ENCODE measurements at regions not wholly inside any gene's neighbourhood (a gene's known extent, or its start where the extent isn't known, plus 50 kb on each side); places are given as distances from the start of the nearest gene placed in this dataset.
A peak's percentile ranks its signal among the peaks of the same experiment; 100 is the strongest.

GRCh38 chr10:44818041-44818649 lies 93.0 kb upstream of the TMEM72 start:
- peaks cover 24% of the 10 kb centered on the region for H3K27me3 ChIP-seq (ENCODE audit: control insufficient read depth, insufficient read depth, low read length)
- H3K4me3 ChIP-seq (ENCODE audit: low read length), result no peak overlapping the region
- H3K9ac ChIP-seq (ENCODE audit: low read depth, low read length), result no peak overlapping the region
- no peaks in the 10 kb centered on the region for H3K9me3 ChIP-seq (replicated peaks; ENCODE audit: low read length)
- no peak overlapping the region for H3K4me2 ChIP-seq (ENCODE audit: low read length)
- no peaks in the 10 kb centered on the region for H3K36me3 ChIP-seq (ENCODE audit: insufficient read depth, low read length)
- H3K4me1 ChIP-seq (ENCODE audit: control insufficient read depth, insufficient read depth, low read length), result no peaks in the 10 kb centered on the region

- Histone ChIP-seq H3K9me3 (replicated peaks; ENCODE audit: low read length) (no peaks in the 10 kb centered on the region), H3K4me2 (ENCODE audit: low read length) (no peak overlapping the region), H3K36me3 (ENCODE audit: insufficient read depth, low read length) (no peaks in the 10 kb centered on the region), H3K4me3 (ENCODE audit: low read length) (no peak overlapping the region), H3K9ac (ENCODE audit: low read depth, low read length) (no peak overlapping the region), H3K27me3 (ENCODE audit: control insufficient read depth, insufficient read depth, low read length) (peaks cover 22% of the 10 kb centered on the region), H3K4me1 (ENCODE audit: control insufficient read depth, insufficient read depth, low read length) (no peaks in the 10 kb centered on the region)
Measured at GRCh38 chr10:44818701-44819127, 92.4 kb upstream of the TMEM72 start.

- Histone ChIP-seq H3K4me1 (ENCODE audit: control insufficient read depth, insufficient read depth, low read length) (no peaks in the 10 kb centered on the region), H3K9ac (ENCODE audit: low read depth, low read length) (no peak overlapping the region), H3K9me3 (replicated peaks; ENCODE audit: low read length) (no peaks in the 10 kb centered on the region), H3K4me3 (ENCODE audit: low read length) (no peak overlapping the region), H3K27me3 (ENCODE audit: control insufficient read depth, insufficient read depth, low read length) (peaks cover 20% of the 10 kb centered on the region), H3K36me3 (ENCODE audit: insufficient read depth, low read length) (no peaks in the 10 kb centered on the region), H3K4me2 (ENCODE audit: low read length) (no peak overlapping the region)
Measured at GRCh38 chr10:44820094-44820493, 91.0 kb upstream of the TMEM72 start.

- Histone ChIP-seq H3K4me2 (ENCODE audit: low read length) (no peak overlapping the region), H3K4me1 (ENCODE audit: control insufficient read depth, insufficient read depth, low read length) (no peaks in the 10 kb centered on the region), H3K36me3 (ENCODE audit: insufficient read depth, low read length) (no peaks in the 10 kb centered on the region), H3K27me3 (ENCODE audit: control insufficient read depth, insufficient read depth, low read length) (peaks cover 16% of the 10 kb centered on the region), H3K9ac (ENCODE audit: low read depth, low read length) (no peak overlapping the region), H3K9me3 (replicated peaks; ENCODE audit: low read length) (no peaks in the 10 kb centered on the region), H3K4me3 (ENCODE audit: low read length) (no peak overlapping the region)
Measured at GRCh38 chr10:44821290-44821689, 89.8 kb upstream of the TMEM72 start.

GRCh38 chr10:44822349-44822748 lies 88.8 kb upstream of the TMEM72 start:
- H3K9ac ChIP-seq (ENCODE audit: low read depth, low read length), result no peak overlapping the region
- H3K4me1 ChIP-seq (ENCODE audit: control insufficient read depth, insufficient read depth, low read length), result no peaks in the 10 kb centered on the region
- H3K4me3 ChIP-seq (ENCODE audit: low read length), result no peak overlapping the region
- H3K9me3 ChIP-seq (replicated peaks; ENCODE audit: low read length), result no peaks in the 10 kb centered on the region
- H3K36me3 ChIP-seq (ENCODE audit: insufficient read depth, low read length), result no peaks in the 10 kb centered on the region
- peaks cover 14% of the 10 kb centered on the region for H3K27me3 ChIP-seq (ENCODE audit: control insufficient read depth, insufficient read depth, low read length)
- H3K4me2 ChIP-seq (ENCODE audit: low read length), result no peak overlapping the region

- Histone ChIP-seq H3K4me3 (ENCODE audit: low read length) (no peak overlapping the region), H3K4me1 (ENCODE audit: control insufficient read depth, insufficient read depth, low read length) (no peaks in the 10 kb centered on the region), H3K36me3 (ENCODE audit: insufficient read depth, low read length) (no peaks in the 10 kb centered on the region), H3K4me2 (ENCODE audit: low read length) (no peak overlapping the region), H3K9ac (ENCODE audit: low read depth, low read length) (no peak overlapping the region), H3K9me3 (replicated peaks; ENCODE audit: low read length) (no peaks in the 10 kb centered on the region), H3K27me3 (ENCODE audit: control insufficient read depth, insufficient read depth, low read length) (peaks cover 8% of the 10 kb centered on the region)
Measured at GRCh38 chr10:44822966-44823365, 88.2 kb upstream of the TMEM72 start.

GRCh38 chr10:44824607-44825006 lies 86.5 kb upstream of the TMEM72 start:
- Histone ChIP-seq H3K36me3 (ENCODE audit: insufficient read depth, low read length) (no peaks in the 10 kb centered on the region), H3K4me3 (ENCODE audit: low read length) (no peak overlapping the region), H3K4me1 (ENCODE audit: control insufficient read depth, insufficient read depth, low read length) (peaks cover 16% of the 10 kb centered on the region), H3K9me3 (replicated peaks; ENCODE audit: low read length) (no peaks in the 10 kb centered on the region), H3K4me2 (ENCODE audit: low read length) (no peak overlapping the region), H3K27me3 (ENCODE audit: control insufficient read depth, insufficient read depth, low read length) (no peaks in the 10 kb centered on the region), H3K9ac (ENCODE audit: low read depth, low read length) (no peak overlapping the region)

GRCh38 chr10:44827431-44828006 lies 83.6 kb upstream of the TMEM72 start:
- H3K9me3 ChIP-seq (replicated peaks; ENCODE audit: low read length), result no peaks in the 10 kb centered on the region
- H3K36me3 ChIP-seq (ENCODE audit: insufficient read depth, low read length), result no peaks in the 10 kb centered on the region
- H3K4me3 ChIP-seq (ENCODE audit: low read length), result no peak overlapping the region
- no peak overlapping the region for H3K9ac ChIP-seq (ENCODE audit: low read depth, low read length)
- H3K4me2 ChIP-seq (ENCODE audit: low read length), result no peak overlapping the region
- peaks cover 26% of the 10 kb centered on the region for H3K4me1 ChIP-seq (ENCODE audit: control insufficient read depth, insufficient read depth, low read length)
- H3K27me3 ChIP-seq (ENCODE audit: control insufficient read depth, insufficient read depth, low read length), result no peaks in the 10 kb centered on the region

- Histone ChIP-seq H3K4me1 (ENCODE audit: control insufficient read depth, insufficient read depth, low read length) (peaks cover 26% of the 10 kb centered on the region), H3K4me3 (ENCODE audit: low read length) (no peak overlapping the region), H3K36me3 (ENCODE audit: insufficient read depth, low read length) (no peaks in the 10 kb centered on the region), H3K4me2 (ENCODE audit: low read length) (no peak overlapping the region), H3K9ac (ENCODE audit: low read depth, low read length) (peak overlapping the region; percentile 10), H3K27me3 (ENCODE audit: control insufficient read depth, insufficient read depth, low read length) (no peaks in the 10 kb centered on the region), H3K9me3 (replicated peaks; ENCODE audit: low read length) (no peaks in the 10 kb centered on the region)
Measured at GRCh38 chr10:44828508-44829142, 82.5 kb upstream of the TMEM72 start.

GRCh38 chr10:44829426-44829825 lies 81.7 kb upstream of the TMEM72 start:
- Histone ChIP-seq H3K4me3 (ENCODE audit: low read length) (no peak overlapping the region), H3K4me1 (ENCODE audit: control insufficient read depth, insufficient read depth, low read length) (peaks cover 26% of the 10 kb centered on the region), H3K9ac (ENCODE audit: low read depth, low read length) (no peak overlapping the region), H3K36me3 (ENCODE audit: insufficient read depth, low read length) (no peaks in the 10 kb centered on the region), H3K27me3 (ENCODE audit: control insufficient read depth, insufficient read depth, low read length) (no peaks in the 10 kb centered on the region), H3K9me3 (replicated peaks; ENCODE audit: low read length) (no peaks in the 10 kb centered on the region), H3K4me2 (ENCODE audit: low read length) (no peak overlapping the region)

- H3K27me3 ChIP-seq (ENCODE audit: control insufficient read depth, insufficient read depth, low read length), result no peaks in the 10 kb centered on the region
- H3K4me2 ChIP-seq (ENCODE audit: low read length), result peak overlapping the region; percentile 65
- H3K36me3 ChIP-seq (ENCODE audit: insufficient read depth, low read length), result no peaks in the 10 kb centered on the region
- H3K9me3 ChIP-seq (replicated peaks; ENCODE audit: low read length), result no peaks in the 10 kb centered on the region
- no peak overlapping the region for H3K4me3 ChIP-seq (ENCODE audit: low read length)
- H3K4me1 ChIP-seq (ENCODE audit: control insufficient read depth, insufficient read depth, low read length), result peaks cover 26% of the 10 kb centered on the region
- no peak overlapping the region for H3K9ac ChIP-seq (ENCODE audit: low read depth, low read length)
Measured at GRCh38 chr10:44830022-44830421, 81.1 kb upstream of the TMEM72 start.

- H3K9me3 ChIP-seq (replicated peaks; ENCODE audit: low read length), result no peaks in the 10 kb centered on the region
- no peaks in the 10 kb centered on the region for H3K36me3 ChIP-seq (ENCODE audit: insufficient read depth, low read length)
- no peak overlapping the region for H3K4me3 ChIP-seq (ENCODE audit: low read length)
- no peaks in the 10 kb centered on the region for H3K27me3 ChIP-seq (ENCODE audit: control insufficient read depth, insufficient read depth, low read length)
- H3K9ac ChIP-seq (ENCODE audit: low read depth, low read length), result no peak overlapping the region
- H3K4me2 ChIP-seq (ENCODE audit: low read length), result no peak overlapping the region
- peaks cover 26% of the 10 kb centered on the region for H3K4me1 ChIP-seq (ENCODE audit: control insufficient read depth, insufficient read depth, low read length)
Measured at GRCh38 chr10:44831581-44831980, 79.6 kb upstream of the TMEM72 start.
